ENCODE measurements at regions not wholly inside any gene's neighbourhood (a gene's known extent, or its start where the extent isn't known, plus 50 kb on each side); places are given as distances from the start of the nearest gene placed in this dataset.
"Not testable (repeated sequence)": the region's sequence is repeated elsewhere in the genome, so short reads cannot be mapped to it uniquely, and the experiment has no call there.

GRCh38 chr5:168103018-168103417 is 188.4 kb upstream of the WWC1 start:
- H3K9me1 ChIP-seq (replicated peaks; ENCODE audit: control insufficient read depth, extremely low read depth, insufficient read depth, low read length); H3K79me2 ChIP-seq (ENCODE audit: control insufficient read depth, insufficient read depth, low read length); BruUV-seq (replicated peaks); POLR2A ChIA-PET; FAIRE-seq; H3K4me1 ChIP-seq (ENCODE audit: control insufficient read depth, extremely low read depth, insufficient read depth, low read length); H3K9me3 ChIP-seq (replicated peaks; ENCODE audit: control insufficient read depth, insufficient read depth, low read length); DNase-seq (ENCODE audit: low read depth, low spot score); H3K36me3 ChIP-seq (ENCODE audit: control insufficient read depth in 2 of 2, extremely low read depth in 1 of 2, insufficient read depth in 2 of 2, low read length in 2 of 2); H3K4me2 ChIP-seq (ENCODE audit: insufficient read depth, low read length); H2AFZ ChIP-seq (ENCODE audit: low read depth, low read length); intact Hi-C loops (cut with micrococcal nuclease); CTCF ChIA-PET; H4K20me1 ChIP-seq (replicated peaks; ENCODE audit: control insufficient read depth, extremely low read depth, insufficient read depth, low read length); H3K27ac ChIP-seq (ENCODE audit: insufficient read depth, low read depth, low read length); dilution Hi-C loops (cut with MboI; ENCODE audit: extremely low pct_ligation_motif_present, low sequenced_read_pairs); H3K27me3 ChIP-seq (ENCODE audit: control insufficient read depth in 2 of 2, insufficient read depth in 2 of 2, low read length in 2 of 2); H3K9ac ChIP-seq (replicated peaks; ENCODE audit: extremely low read depth, insufficient read depth, low read length); H3K4me3 ChIP-seq (replicated peaks in 1 of 3; ENCODE audit: insufficient read depth in 1 of 3, low read depth in 1 of 3, low read length in 3 of 3): not testable (repeated sequence)

DNA sequence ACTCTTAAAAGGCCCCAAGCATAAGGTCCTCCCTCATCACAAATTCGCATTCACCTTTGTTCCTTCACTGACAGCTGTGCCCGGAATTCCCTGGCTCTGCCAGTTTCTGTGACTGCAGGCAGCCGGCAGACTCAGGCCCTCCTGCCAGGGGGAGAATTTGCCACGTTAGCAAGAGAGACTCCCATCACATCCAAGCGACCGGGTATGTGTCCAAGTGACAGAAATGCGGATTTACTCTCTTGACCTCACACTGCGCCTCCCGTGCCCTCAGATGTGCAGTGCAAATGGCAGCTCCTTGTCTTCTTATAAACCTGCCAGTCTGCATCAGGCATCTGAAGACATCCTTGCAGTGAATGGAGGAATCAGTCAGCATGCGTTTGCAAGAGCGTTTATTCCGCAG is 187.1 kb upstream of the WWC1 start:
- Histone ChIP-seq H3K27ac (ENCODE audit: insufficient read depth, low read depth, low read length) (no peak overlapping the region), H3K9me3 (replicated peaks; ENCODE audit: control insufficient read depth, insufficient read depth, low read length) (no peaks in the 10 kb centered on the region), H3K4me3 (replicated peaks in 1 of 3; ENCODE audit: insufficient read depth in 1 of 3, low read depth in 1 of 3, low read length in 3 of 3) (no peak overlapping the region), H3K79me2 (ENCODE audit: control insufficient read depth, insufficient read depth, low read length) (no peaks in the 10 kb centered on the region), H4K20me1 (replicated peaks; ENCODE audit: control insufficient read depth, extremely low read depth, insufficient read depth, low read length) (no peaks in the 10 kb centered on the region), H3K4me2 (ENCODE audit: insufficient read depth, low read length) (no peak overlapping the region), H3K9ac (replicated peaks; ENCODE audit: extremely low read depth, insufficient read depth, low read length) (no peak overlapping the region), H2AFZ (ENCODE audit: low read depth, low read length) (no peak overlapping the region), H3K4me1 (ENCODE audit: control insufficient read depth, extremely low read depth, insufficient read depth, low read length) (no peaks in the 10 kb centered on the region), H3K36me3 (ENCODE audit: control insufficient read depth in 2 of 2, extremely low read depth in 1 of 2, insufficient read depth in 2 of 2, low read length in 2 of 2) (no peaks in the 10 kb centered on the region), H3K27me3 (ENCODE audit: control insufficient read depth in 2 of 2, insufficient read depth in 2 of 2, low read length in 2 of 2) (no peaks in the 10 kb centered on the region), H3K9me1 (replicated peaks; ENCODE audit: control insufficient read depth, extremely low read depth, insufficient read depth, low read length) (no peaks in the 10 kb centered on the region)
- FAIRE-seq = no peak
- no peak for TF ChIP-seq POLR2A (IDR thresholded peaks at IDR 0.05; ENCODE audit: low read depth, low read length)
- TF ChIP-seq EZH2 (IDR thresholded peaks at IDR 0.05; ENCODE audit: borderline replicate concordance, low read depth, low read length, severe bottlenecking) = no peak
- TF ChIP-seq GATA2 (IDR thresholded peaks at IDR 0.05; ENCODE audit: insufficient read depth, insufficient read length, low read depth, low read length) = no peak
- TF ChIP-seq MYC (IDR thresholded peaks at IDR 0.05; ENCODE audit: low read depth, low read length) = no peak
- no peak for TF ChIP-seq FOS (IDR thresholded peaks at IDR 0.05; ENCODE audit: borderline replicate concordance, insufficient read depth, low read length)
- TF ChIP-seq POLR2AphosphoS5 (IDR thresholded peaks at IDR 0.05; ENCODE audit: insufficient read depth, low read depth, low read length) = no peak
- no peak for TF ChIP-seq JUN (IDR thresholded peaks at IDR 0.05; ENCODE audit: borderline replicate concordance, insufficient read depth, insufficient read length, low read depth)
- no peak for TF ChIP-seq CTCF (IDR thresholded peaks at IDR 0.05; ENCODE audit: extremely low read depth in 1 of 2, insufficient read depth in 1 of 2, low read depth in 1 of 2, low read length in 2 of 2)
- TF ChIP-seq, protein P1, sequence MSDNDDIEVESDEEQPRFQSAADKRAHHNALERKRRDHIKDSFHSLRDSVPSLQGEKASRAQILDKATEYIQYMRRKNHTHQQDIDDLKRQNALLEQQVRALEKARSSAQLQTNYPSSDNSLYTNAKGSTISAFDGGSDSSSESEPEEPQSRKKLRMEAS (IDR thresholded peaks at IDR 0.05; ENCODE audit: insufficient read depth, insufficient read length) = no peak
- no peak for DNase-seq (ENCODE audit: low read depth, low spot score)
- dilution Hi-C loops (cut with MboI; ENCODE audit: extremely low pct_ligation_motif_present, low sequenced_read_pairs) (no loop called here), intact Hi-C loops (cut with micrococcal nuclease) (no loop called here)
- CTCF ChIA-PET = no interaction called here
- no TSS peak for BruUV-seq (replicated peaks)
- POLR2A ChIA-PET = no interaction called here

Measured in endothelial cell of umbilical vein (primary cell).